ENCODE measurements at regions not wholly inside any gene's neighbourhood (a gene's known extent, or its start where the extent isn't known, plus 50 kb on each side); places are given as distances from the start of the nearest gene placed in this dataset.

- TF ChIP-seq RELB (IDR thresholded peaks at IDR 0.05; ENCODE audit: low read depth) (no peak), BCLAF1 (IDR thresholded peaks at IDR 0.05) (no peak), RAD21 (IDR thresholded peaks at IDR 0.05; ENCODE audit: insufficient read depth, low read depth, low read length) (no peak), YBX1 (IDR thresholded peaks at IDR 0.05) (no peak), NRF1 (conservative IDR thresholded peaks at IDR 0.05; ENCODE audit: low read depth, low read length) (no peak), RFX5 (IDR thresholded peaks at IDR 0.05; ENCODE audit: low read depth, low read length) (no peak)
These were observed 238.5 kb upstream of the NAV3 start (continued) for GRCh38 chr12:77591959-77592743.

- Histone ChIP-seq H3K9me3 (replicated peaks; ENCODE audit: control insufficient read depth, insufficient read depth, low read length) (no peaks in the 10 kb centered on the region), H3K79me2 (ENCODE audit: control insufficient read depth, insufficient read depth, low read length) (no peaks in the 10 kb centered on the region), H3K4me1 (ENCODE audit: control insufficient read depth, insufficient read depth, low read length) (no peaks in the 10 kb centered on the region), H3K27ac (ENCODE audit: control insufficient read depth, insufficient read depth) (no peak overlapping the region), H3K36me3 (ENCODE audit: control insufficient read depth in 2 of 2, insufficient read depth in 2 of 2, low read length in 1 of 2) (no peaks in the 10 kb centered on the region), H3K27me3 (replicated peaks in 1 of 2; ENCODE audit: control insufficient read depth in 2 of 2, insufficient read depth in 2 of 2, low read length in 1 of 2) (no peaks in the 10 kb centered on the region), H3K9ac (ENCODE audit: control insufficient read depth, insufficient read depth, low read length) (no peak overlapping the region), H3K4me3 (no peak overlapping the region), H4K20me1 (ENCODE audit: control insufficient read depth, insufficient read depth) (no peaks in the 10 kb centered on the region), H2AFZ (ENCODE audit: control insufficient read depth, low read depth, low read length) (no peak overlapping the region), H3K4me2 (ENCODE audit: control insufficient read depth, insufficient read depth) (no peak overlapping the region)
- SMC1A ChIA-PET (ENCODE audit: uncharacterized antibody, unreplicated experiment), result no interaction called here
- in situ Hi-C loops (cut with MboI) (no loop called here), intact Hi-C loops (cut with micrococcal nuclease; ENCODE audit: unreplicated experiment) (no loop called here)
- ATAC-seq, result no peak
- no peak for FAIRE-seq
- TF ChIP-seq MXI1 (IDR thresholded peaks at IDR 0.05; ENCODE audit: low read depth, low read length) (no peak), IRF5 (IDR thresholded peaks at IDR 0.05; ENCODE audit: borderline replicate concordance) (no peak), ZNF274 (IDR thresholded peaks at IDR 0.05; ENCODE audit: insufficient read depth, insufficient read length) (no peak), ATF3 (IDR thresholded peaks at IDR 0.05; ENCODE audit: borderline replicate concordance, extremely low read depth, low read depth, low read length) (no peak), TCF3 (IDR thresholded peaks at IDR 0.05; ENCODE audit: borderline replicate concordance, insufficient read depth, low read depth, low read length) (no peak), ASH2L (IDR thresholded peaks at IDR 0.05; ENCODE audit: borderline replicate concordance, low read depth) (no peak)
- RAD21 ChIA-PET (ENCODE audit: unreplicated experiment), result no interaction called here
- CTCF ChIA-PET, result no interaction called here
- BruUV-seq (replicated peaks), result no TSS peak
- whole genome bisulfite sequencing (ENCODE audit: insufficient coverage, insufficient replicate concordance, low lambda C conversion rate, missing lambda C conversion rate), result 50% methylated on average over 4 of the region's 4 CpGs
- no peak for DNase-seq (ENCODE audit: low read depth, low spot score)
- POLR2A ChIA-PET, result no interaction called here
These were observed 240.4 kb upstream of the NAV3 start for GRCh38 chr12:77590306-77590705.

All from GM12878 (cell line).